ENCODE measurements at regions not wholly inside any gene's neighbourhood (a gene's known extent, or its start where the extent isn't known, plus 50 kb on each side); places are given as distances from the start of the nearest gene placed in this dataset.

- Histone ChIP-seq H3K4me1 (no peaks in the 10 kb centered on the region), H3K4me3 (no peak overlapping the region), H3K9me3 (no peaks in the 10 kb centered on the region), H3K36me3 (ENCODE audit: low read depth, missing control alignments) (no peaks in the 10 kb centered on the region), H3K27me3 (no peaks in the 10 kb centered on the region), H3K27ac (no peak overlapping the region)
- DNase-seq: no peak
- no peak for TF ChIP-seq POLR2A (IDR thresholded peaks at IDR 0.05)
- no peak for TF ChIP-seq CTCF (IDR thresholded peaks at IDR 0.05)
- intact Hi-C loops (cut with DNase I; ENCODE audit: low total_unique reads): no loop called here
These were observed 617.7 kb upstream of the GRIA3 start for GRCh38 chrX:122566401-122566800.

DNA sequence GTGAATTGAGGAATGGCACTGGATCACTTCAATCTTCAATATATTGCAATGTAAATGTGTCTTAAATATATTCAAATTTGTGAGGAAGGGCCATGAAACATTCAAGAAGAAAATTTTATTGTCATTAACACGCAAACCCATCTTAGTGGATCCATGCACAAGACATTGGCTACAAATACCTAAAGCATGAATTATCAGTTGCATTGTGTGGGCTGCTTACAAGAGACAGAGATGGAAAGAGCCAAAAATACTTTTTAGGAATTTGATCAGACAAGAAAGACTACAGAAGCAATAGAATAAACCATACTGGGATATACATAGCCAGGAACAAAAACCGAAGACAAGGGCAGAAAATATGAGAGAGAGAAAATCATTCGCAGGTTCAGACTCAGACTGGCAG lies 616.2 kb upstream of the GRIA3 start:
- TF ChIP-seq POLR2A (IDR thresholded peaks at IDR 0.05): no peak
- no peaks in the 10 kb centered on the region for H3K36me3 ChIP-seq (ENCODE audit: low read depth, missing control alignments)
- intact Hi-C loops (cut with DNase I; ENCODE audit: low total_unique reads): no loop called here
- H3K4me3 ChIP-seq: no peak overlapping the region
- H3K9me3 ChIP-seq: no peaks in the 10 kb centered on the region
- no peak for DNase-seq
- H3K27ac ChIP-seq: no peak overlapping the region
- no peaks in the 10 kb centered on the region for H3K4me1 ChIP-seq
- no peaks in the 10 kb centered on the region for H3K27me3 ChIP-seq
- 75 to 80% methylated on average over 3 of the region's 3 CpGs for WGBS, 2 donors

DNA sequence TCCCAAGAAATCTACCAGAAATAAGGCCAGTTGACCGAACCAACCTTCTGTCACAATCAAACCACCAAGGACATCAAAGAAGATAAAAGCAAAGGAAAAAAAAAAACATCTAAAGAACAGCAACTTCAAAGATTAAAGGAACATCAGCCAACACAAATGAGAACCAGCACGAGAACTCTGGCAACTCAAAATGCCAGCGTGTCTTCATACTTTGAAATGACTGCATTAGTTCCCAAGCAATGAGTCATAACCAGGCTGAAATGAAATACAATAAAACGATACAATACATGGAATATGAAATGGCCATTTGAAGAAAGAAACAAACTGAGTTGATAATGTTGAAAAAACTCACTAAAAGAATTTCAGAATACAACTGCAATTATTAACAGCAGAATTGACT lies 611.6 kb upstream of the GRIA3 start:
- no peaks in the 10 kb centered on the region for H3K36me3 ChIP-seq (ENCODE audit: low read depth, missing control alignments)
- DNase-seq: no peak
- intact Hi-C loops (cut with DNase I; ENCODE audit: low total_unique reads): no loop called here
- no peak for TF ChIP-seq POLR2A (IDR thresholded peaks at IDR 0.05)
- no peak for TF ChIP-seq CTCF (IDR thresholded peaks at IDR 0.05)
- no peak overlapping the region for H3K4me3 ChIP-seq
- no peaks in the 10 kb centered on the region for H3K9me3 ChIP-seq
- no peak overlapping the region for H3K27ac ChIP-seq
- no peaks in the 10 kb centered on the region for H3K27me3 ChIP-seq
- H3K4me1 ChIP-seq: no peaks in the 10 kb centered on the region
- 56 to 77% methylated on average over 4 of the region's 4 CpGs for WGBS, 2 donors

- Histone ChIP-seq H3K27me3 (no peaks in the 10 kb centered on the region), H3K9me3 (no peaks in the 10 kb centered on the region), H3K27ac (no peak overlapping the region), H3K4me1 (no peaks in the 10 kb centered on the region), H3K4me3 (no peak overlapping the region), H3K36me3 (ENCODE audit: low read depth, missing control alignments) (no peaks in the 10 kb centered on the region)
- DNase-seq: no peak
- TF ChIP-seq POLR2A (IDR thresholded peaks at IDR 0.05) (no peak), CTCF (IDR thresholded peaks at IDR 0.05) (no peak)
- WGBS, 2 donors: 76 to 89% methylated on average over 2 of the region's 2 CpGs
- intact Hi-C loops (cut with DNase I; ENCODE audit: low total_unique reads): no loop called here
These were observed 605.0 kb upstream of the GRIA3 start for GRCh38 chrX:122579036-122579435.

GRCh38 chrX:122579526-122579925 lies 604.6 kb upstream of the GRIA3 start:
- 81 to 93% methylated on average over 2 of the region's 2 CpGs for WGBS, 2 donors
- Histone ChIP-seq H3K27me3 (no peaks in the 10 kb centered on the region), H3K9me3 (no peaks in the 10 kb centered on the region), H3K27ac (no peak overlapping the region), H3K4me3 (no peak overlapping the region), H3K36me3 (ENCODE audit: low read depth, missing control alignments) (no peaks in the 10 kb centered on the region), H3K4me1 (no peaks in the 10 kb centered on the region)
- DNase-seq: no peak
- TF ChIP-seq POLR2A (IDR thresholded peaks at IDR 0.05): no peak
- no peak for TF ChIP-seq CTCF (IDR thresholded peaks at IDR 0.05)
- intact Hi-C loops (cut with DNase I; ENCODE audit: low total_unique reads): no loop called here

All from testis (tissue), 2 donors.